ENCODE measurements at regions not wholly inside any gene's neighbourhood (a gene's known extent, or its start where the extent isn't known, plus 50 kb on each side); places are given as distances from the start of the nearest gene placed in this dataset.
A peak's percentile ranks its signal among the peaks of the same experiment; 100 is the strongest.
"Not testable (repeated sequence)": the region's sequence is repeated elsewhere in the genome, so short reads cannot be mapped to it uniquely, and the experiment has no call there.

DNA sequence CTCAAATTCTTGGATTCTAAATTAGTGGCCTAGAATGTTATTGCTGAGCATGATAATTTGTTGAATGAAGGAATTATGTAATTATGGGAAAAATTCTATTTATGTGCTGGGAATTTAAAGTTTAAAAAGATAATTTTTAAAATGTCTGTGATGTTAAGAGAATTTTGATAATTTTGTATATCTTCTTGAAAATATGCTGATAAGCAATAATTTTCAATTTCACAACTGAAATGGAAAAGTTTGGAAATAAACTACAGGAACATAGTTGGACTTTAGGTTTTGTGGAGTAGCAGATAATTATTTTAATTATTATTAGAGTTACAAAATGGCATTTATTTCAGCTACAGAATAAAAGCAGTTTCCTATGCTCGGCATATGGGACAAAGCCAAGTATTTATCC, 268.5 kb upstream of the TPK1 start:
- Histone ChIP-seq H2AFZ (ENCODE audit: low read depth, low read length) (no peak overlapping the region), H3K4me3 (no peak overlapping the region), H3K79me2 (ENCODE audit: control insufficient read depth, insufficient read depth, low read length) (no peaks in the 10 kb centered on the region), H3K27me3 (ENCODE audit: control insufficient read depth in 2 of 2, insufficient read depth in 2 of 2, low read length in 2 of 2) (no peaks in the 10 kb centered on the region), H4K20me1 (replicated peaks; ENCODE audit: control insufficient read depth, insufficient read depth, low read length) (no peaks in the 10 kb centered on the region), H3K9me1 (ENCODE audit: control insufficient read depth, insufficient read depth, low read length) (no peaks in the 10 kb centered on the region), H3K36me3 (ENCODE audit: control insufficient read depth, insufficient read depth, low read length) (no peaks in the 10 kb centered on the region), H3K9me3 (replicated peaks; ENCODE audit: control insufficient read depth, insufficient read depth, low read depth, low read length) (no peaks in the 10 kb centered on the region), H3K4me2 (ENCODE audit: insufficient read depth, low read length) (no peak overlapping the region), H3K9ac (ENCODE audit: insufficient read depth in 1 of 2, low read depth in 2 of 2, low read length in 2 of 2) (no peak overlapping the region), H3K4me1 (replicated peaks in 1 of 2; ENCODE audit: control insufficient read depth in 2 of 2, insufficient read depth in 2 of 2, low read length in 2 of 2) (no peaks in the 10 kb centered on the region), H3K27ac (ENCODE audit: extremely low read depth, low read depth, low read length) (no peak overlapping the region)
- BruUV-seq (replicated peaks), result no TSS peak
- WGBS (ENCODE audit: insufficient coverage, low coverage, missing lambda C conversion rate), result 0% methylated on average over 1 of the region's 1 CpG
- FAIRE-seq, result no peak
- in situ Hi-C loops (cut with MboI), result no loop called here
- ChIA-PET POLR2A (no interaction called here), CTCF (ENCODE audit: low intra/inter-chr PET ratio) (no interaction called here)
- no peak for ATAC-seq
- DNase-seq (ENCODE audit: extremely low read depth in 1 of 4, low spot score in 3 of 4), result no peak
- no peak for TF ChIP-seq PTBP1 (IDR thresholded peaks at IDR 0.05; ENCODE audit: low read depth, low read length)
- no peak for TF ChIP-seq ETV5 (CRISPR knock-in tag; IDR thresholded peaks at IDR 0.05; ENCODE audit: low read depth)
- peak; percentile 56 for TF ChIP-seq MAFG (tag; conservative IDR thresholded peaks at IDR 0.05)
- peak; percentile 90 for TF ChIP-seq ZNF316 (IDR thresholded peaks at IDR 0.05)
- peak; percentile 74 for TF ChIP-seq C11orf30 (IDR thresholded peaks at IDR 0.05; ENCODE audit: low read depth)
- no peak for TF ChIP-seq MEF2A (IDR thresholded peaks at IDR 0.05; ENCODE audit: control insufficient read depth, low read depth, low read length)
- peak; percentile 67; the same call in 1 of the 2 replicates for TF ChIP-seq MAFF (IDR thresholded peaks at IDR 0.05; ENCODE audit: low read length)
- peak; percentile 48; the same call in 1 of the 2 replicates for TF ChIP-seq MAFK (IDR thresholded peaks at IDR 0.05; ENCODE audit: low read length)
- intact Hi-C loops (cut with micrococcal nuclease), result no loop called here

DNA sequence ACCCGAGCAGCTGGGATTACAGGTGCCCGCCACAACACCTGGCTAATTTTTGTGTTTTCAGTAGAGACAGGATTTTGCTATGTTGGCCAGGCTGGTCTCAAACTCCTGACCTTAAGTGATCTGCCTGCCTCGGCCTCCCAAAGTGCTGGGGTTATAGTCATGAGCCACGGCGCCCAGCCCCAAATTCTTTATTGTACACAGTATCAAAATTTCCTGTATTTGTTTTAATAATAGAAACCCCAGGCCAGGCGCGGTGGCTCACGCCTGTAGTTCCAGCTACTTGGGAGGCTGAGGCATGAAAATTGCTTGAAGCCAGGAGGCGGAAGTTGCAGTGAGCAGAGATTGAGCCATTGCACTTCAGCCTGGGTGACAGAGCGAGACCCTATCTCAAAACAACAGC, 266.3 kb upstream of the TPK1 start:
- BruUV-seq (replicated peaks); ATAC-seq; in situ Hi-C loops (cut with MboI); FAIRE-seq; H3K27me3 ChIP-seq (ENCODE audit: control insufficient read depth in 2 of 2, insufficient read depth in 2 of 2, low read length in 2 of 2); intact Hi-C loops (cut with micrococcal nuclease); H3K4me2 ChIP-seq (ENCODE audit: insufficient read depth, low read length); DNase-seq (ENCODE audit: extremely low read depth in 1 of 4, low spot score in 3 of 4); H3K27ac ChIP-seq (ENCODE audit: extremely low read depth, low read depth, low read length); H3K79me2 ChIP-seq (ENCODE audit: control insufficient read depth, insufficient read depth, low read length); H4K20me1 ChIP-seq (replicated peaks; ENCODE audit: control insufficient read depth, insufficient read depth, low read length); H3K9ac ChIP-seq (ENCODE audit: insufficient read depth in 1 of 2, low read depth in 2 of 2, low read length in 2 of 2); H3K9me3 ChIP-seq (replicated peaks; ENCODE audit: control insufficient read depth, insufficient read depth, low read depth, low read length); H3K4me3 ChIP-seq; CTCF ChIA-PET (ENCODE audit: low intra/inter-chr PET ratio); POLR2A ChIA-PET; H2AFZ ChIP-seq (ENCODE audit: low read depth, low read length); H3K9me1 ChIP-seq (ENCODE audit: control insufficient read depth, insufficient read depth, low read length); H3K36me3 ChIP-seq (ENCODE audit: control insufficient read depth, insufficient read depth, low read length); H3K4me1 ChIP-seq (replicated peaks in 1 of 2; ENCODE audit: control insufficient read depth in 2 of 2, insufficient read depth in 2 of 2, low read length in 2 of 2): not testable (repeated sequence)
- 1% methylated on average over 10 of the region's 10 CpGs for WGBS (ENCODE audit: insufficient coverage, low coverage, missing lambda C conversion rate)

Measured in K562 (cell line).